ENCODE measurements at regions not wholly inside any gene's neighbourhood (a gene's known extent, or its start where the extent isn't known, plus 50 kb on each side); places are given as distances from the start of the nearest gene placed in this dataset.

DNA sequence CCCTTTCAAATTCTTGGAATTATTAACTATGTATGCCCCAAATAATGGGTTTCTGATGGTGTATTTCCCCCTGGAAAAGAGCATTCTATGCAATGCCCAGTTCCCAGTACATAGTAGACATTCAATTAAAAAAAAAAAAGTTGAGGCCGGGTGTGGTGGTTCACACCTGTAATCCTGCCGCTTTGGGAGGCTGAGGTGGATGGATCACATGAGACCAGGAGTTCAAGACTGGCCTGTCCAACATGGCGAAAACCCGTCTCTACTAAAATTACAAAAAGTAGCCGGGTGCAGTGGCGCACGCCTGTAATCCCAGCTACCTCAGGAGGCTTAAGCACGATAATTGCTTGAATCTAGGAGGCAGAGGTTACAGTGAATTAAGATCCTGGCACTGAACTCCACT is 83.3 kb upstream of the ZNF217 start:
- no peak for TF ChIP-seq POLR2AphosphoS5 (IDR thresholded peaks at IDR 0.05)
- no peak for TF ChIP-seq POLR2A (IDR thresholded peaks at IDR 0.05)
- TF ChIP-seq, protein P1, sequence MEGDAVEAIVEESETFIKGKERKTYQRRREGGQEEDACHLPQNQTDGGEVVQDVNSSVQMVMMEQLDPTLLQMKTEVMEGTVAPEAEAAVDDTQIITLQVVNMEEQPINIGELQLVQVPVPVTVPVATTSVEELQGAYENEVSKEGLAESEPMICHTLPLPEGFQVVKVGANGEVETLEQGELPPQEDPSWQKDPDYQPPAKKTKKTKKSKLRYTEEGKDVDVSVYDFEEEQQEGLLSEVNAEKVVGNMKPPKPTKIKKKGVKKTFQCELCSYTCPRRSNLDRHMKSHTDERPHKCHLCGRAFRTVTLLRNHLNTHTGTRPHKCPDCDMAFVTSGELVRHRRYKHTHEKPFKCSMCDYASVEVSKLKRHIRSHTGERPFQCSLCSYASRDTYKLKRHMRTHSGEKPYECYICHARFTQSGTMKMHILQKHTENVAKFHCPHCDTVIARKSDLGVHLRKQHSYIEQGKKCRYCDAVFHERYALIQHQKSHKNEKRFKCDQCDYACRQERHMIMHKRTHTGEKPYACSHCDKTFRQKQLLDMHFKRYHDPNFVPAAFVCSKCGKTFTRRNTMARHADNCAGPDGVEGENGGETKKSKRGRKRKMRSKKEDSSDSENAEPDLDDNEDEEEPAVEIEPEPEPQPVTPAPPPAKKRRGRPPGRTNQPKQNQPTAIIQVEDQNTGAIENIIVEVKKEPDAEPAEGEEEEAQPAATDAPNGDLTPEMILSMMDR (IDR thresholded peaks at IDR 0.05) = no peak

All from breast epithelium (tissue), 3 donors.